ENCODE measurements at regions not wholly inside any gene's neighbourhood (a gene's known extent, or its start where the extent isn't known, plus 50 kb on each side); places are given as distances from the start of the nearest gene placed in this dataset.

DNA sequence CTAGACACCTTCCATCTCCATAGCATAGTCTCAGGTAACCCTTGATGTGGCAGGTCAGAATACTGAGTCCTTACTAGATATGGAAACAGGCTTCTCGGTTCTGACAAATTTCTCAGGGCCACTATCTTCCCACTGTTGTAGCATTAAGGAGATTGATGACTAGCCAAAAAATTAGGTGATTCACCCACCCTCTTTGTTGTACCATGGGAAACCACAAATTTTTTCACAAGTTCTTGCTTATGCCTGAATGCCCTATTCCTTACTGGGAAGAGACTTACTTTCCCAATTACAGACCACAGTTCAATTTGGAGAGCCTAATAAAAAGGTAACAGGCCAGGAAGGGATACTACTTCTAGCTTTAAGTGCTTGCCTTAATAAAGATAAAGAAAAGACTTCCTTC is 948.8 kb downstream of the GRM8 start:
- DNase-seq (ENCODE audit: low spot score): no peak
- in situ Hi-C loops (cut with MboI; ENCODE audit: low pct_unique_long_range_greater_than_20kb, low sequenced_read_pairs, unreplicated experiment): no loop called here
- TF ChIP-seq, protein P1, sequence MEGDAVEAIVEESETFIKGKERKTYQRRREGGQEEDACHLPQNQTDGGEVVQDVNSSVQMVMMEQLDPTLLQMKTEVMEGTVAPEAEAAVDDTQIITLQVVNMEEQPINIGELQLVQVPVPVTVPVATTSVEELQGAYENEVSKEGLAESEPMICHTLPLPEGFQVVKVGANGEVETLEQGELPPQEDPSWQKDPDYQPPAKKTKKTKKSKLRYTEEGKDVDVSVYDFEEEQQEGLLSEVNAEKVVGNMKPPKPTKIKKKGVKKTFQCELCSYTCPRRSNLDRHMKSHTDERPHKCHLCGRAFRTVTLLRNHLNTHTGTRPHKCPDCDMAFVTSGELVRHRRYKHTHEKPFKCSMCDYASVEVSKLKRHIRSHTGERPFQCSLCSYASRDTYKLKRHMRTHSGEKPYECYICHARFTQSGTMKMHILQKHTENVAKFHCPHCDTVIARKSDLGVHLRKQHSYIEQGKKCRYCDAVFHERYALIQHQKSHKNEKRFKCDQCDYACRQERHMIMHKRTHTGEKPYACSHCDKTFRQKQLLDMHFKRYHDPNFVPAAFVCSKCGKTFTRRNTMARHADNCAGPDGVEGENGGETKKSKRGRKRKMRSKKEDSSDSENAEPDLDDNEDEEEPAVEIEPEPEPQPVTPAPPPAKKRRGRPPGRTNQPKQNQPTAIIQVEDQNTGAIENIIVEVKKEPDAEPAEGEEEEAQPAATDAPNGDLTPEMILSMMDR (IDR thresholded peaks at IDR 0.05; ENCODE audit: extremely low read depth, insufficient read depth, missing control alignments): no peak

DNA sequence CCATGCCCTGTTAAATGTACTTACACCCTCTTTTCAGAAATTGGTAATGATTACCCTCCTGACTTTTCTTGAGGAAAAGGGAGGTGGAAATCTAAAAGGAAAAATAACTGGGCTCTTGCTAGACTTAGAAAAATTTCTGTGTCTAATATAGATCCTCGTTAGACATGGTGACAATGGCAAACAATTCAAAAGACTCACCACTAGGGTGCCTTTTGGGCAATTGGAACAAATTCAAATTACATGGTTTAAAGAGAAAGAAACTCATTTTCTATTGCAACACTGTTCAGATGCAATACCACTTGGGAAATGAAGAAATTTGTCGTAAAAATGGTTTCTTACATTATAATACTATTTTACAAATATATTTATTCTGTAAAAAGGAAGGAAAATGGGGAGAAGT is 950.1 kb downstream of the GRM8 start:
- TF ChIP-seq, protein P1 (IDR thresholded peaks at IDR 0.05; ENCODE audit: extremely low read depth, insufficient read depth, missing control alignments): no peak
- in situ Hi-C loops (cut with MboI; ENCODE audit: low pct_unique_long_range_greater_than_20kb, low sequenced_read_pairs, unreplicated experiment): no loop called here
- no peak for DNase-seq (ENCODE audit: low spot score)

DNA sequence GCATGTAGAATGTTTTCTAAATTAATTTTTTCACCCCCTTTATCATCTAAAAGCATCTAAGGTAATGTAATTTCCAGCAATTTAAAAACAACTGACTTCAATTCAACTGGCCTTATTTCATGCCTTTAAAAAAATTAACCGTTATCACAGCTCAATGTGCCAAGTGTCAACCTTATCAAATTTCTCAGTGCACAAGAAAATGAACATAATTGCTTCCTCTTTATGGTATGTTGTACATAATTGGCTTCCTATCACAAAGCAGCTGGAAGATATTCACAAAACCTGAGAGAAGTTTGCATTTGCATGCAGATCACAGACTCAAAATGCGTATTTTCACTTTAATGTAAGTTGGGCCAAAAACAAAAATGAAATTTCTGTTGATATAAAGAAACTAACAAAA is 966.4 kb downstream of the GRM8 start:
- in situ Hi-C loops (cut with MboI; ENCODE audit: low pct_unique_long_range_greater_than_20kb, low sequenced_read_pairs, unreplicated experiment): no loop called here
- DNase-seq (ENCODE audit: low spot score): no peak

DNA sequence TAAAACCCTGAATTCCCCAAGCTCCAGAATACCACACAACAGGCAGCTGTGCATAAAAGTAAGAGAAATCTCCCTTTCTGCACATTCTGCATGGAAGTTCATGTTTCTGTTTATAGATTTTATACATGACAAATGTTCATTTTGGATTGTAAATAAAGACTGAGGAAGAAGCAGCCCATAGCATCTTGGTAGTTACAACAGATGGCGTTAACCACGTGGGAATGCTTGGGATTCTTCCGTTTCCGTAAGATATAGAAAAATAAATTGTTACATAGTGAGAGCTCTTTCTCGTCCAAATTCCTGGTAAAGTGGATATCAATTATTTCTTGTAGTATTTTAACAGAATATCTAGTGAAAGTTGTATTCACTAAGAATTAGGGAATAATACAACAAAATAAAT is 1016.5 kb downstream of the GRM8 start:
- in situ Hi-C loops (cut with MboI; ENCODE audit: low pct_unique_long_range_greater_than_20kb, low sequenced_read_pairs, unreplicated experiment): no loop called here
- TF ChIP-seq, protein P1 (IDR thresholded peaks at IDR 0.05; ENCODE audit: extremely low read depth, insufficient read depth, missing control alignments): no peak
- DNase-seq (ENCODE audit: low spot score): no peak

More for the DNA sequence above, 966.4 kb downstream of the GRM8 start:
- TF ChIP-seq, protein P1 (IDR thresholded peaks at IDR 0.05; ENCODE audit: extremely low read depth, insufficient read depth, missing control alignments): no peak

DNA sequence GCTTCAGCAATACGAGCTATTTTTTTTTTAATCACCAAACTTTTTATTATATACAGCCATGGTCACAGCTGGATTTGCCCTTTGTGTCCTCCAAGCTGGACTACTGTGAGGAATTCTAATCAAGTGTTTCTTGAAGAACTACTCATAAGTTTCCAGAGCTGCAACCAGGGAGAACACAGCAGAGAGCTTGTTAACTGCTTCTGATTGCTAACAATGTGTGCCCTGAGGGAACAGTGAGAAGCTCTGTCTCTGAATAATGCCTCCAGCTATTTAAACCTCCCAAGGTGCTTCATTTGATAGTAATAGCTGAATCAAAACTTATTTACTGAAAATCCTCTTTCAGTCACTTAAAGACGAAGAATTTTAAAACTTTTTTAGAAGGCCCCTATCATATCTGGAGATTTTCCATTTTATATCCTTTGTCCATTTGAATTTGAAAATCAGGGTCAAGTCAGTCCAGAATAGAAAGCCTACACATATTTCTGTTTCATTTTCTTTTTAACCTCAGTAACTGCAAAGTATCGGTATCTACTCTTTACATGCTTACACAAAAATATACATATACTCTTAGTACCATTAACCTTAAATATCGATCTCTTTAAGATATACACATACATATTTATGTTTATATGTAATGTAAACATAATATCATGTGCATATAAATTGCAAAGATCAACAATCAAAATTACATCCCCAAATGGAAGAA is 1024.2 kb downstream of the GRM8 start:
- TF ChIP-seq, protein P1 (IDR thresholded peaks at IDR 0.05; ENCODE audit: extremely low read depth, insufficient read depth, missing control alignments): no peak
- in situ Hi-C loops (cut with MboI; ENCODE audit: low pct_unique_long_range_greater_than_20kb, low sequenced_read_pairs, unreplicated experiment): no loop called here
- DNase-seq (ENCODE audit: low spot score): no peak

DNA sequence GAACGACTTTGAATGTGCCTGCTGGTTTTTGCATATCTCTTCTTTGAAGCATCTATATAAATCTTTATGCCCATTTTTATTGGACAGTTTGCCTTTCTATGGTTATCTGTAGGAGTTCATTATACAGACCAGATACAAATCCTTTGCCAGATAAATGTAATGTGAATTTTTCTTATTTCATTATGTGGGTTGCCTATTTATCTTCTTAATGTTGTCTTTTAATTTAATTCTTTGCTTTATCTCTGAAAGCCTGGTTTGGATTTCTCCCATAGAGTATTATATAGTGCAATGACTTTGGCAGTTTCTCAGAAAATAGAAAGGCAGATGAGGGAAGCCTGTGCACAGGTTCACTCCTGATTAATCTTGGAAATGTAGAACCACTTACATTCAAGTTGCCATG is 1025.1 kb downstream of the GRM8 start:
- TF ChIP-seq, protein P1 (IDR thresholded peaks at IDR 0.05; ENCODE audit: extremely low read depth, insufficient read depth, missing control alignments): no peak
- in situ Hi-C loops (cut with MboI; ENCODE audit: low pct_unique_long_range_greater_than_20kb, low sequenced_read_pairs, unreplicated experiment): no loop called here
- DNase-seq (ENCODE audit: low spot score): no peak
